NCI-H146 treated with DMSO at 0.1 percent for 48 hours (cell line): ENCODE measurements at regions not wholly inside any gene's neighbourhood (a gene's known extent, or its start where the extent isn't known, plus 50 kb on each side); places are given as distances from the start of the nearest gene placed in this dataset.

Source experiments
- DNase-seq: peaks from one replicate; lab custom pipeline; 2025; ENCODE audit not compliant: unreplicated experiment; lab: John Stamatoyannopoulos, UW

GRCh38 chr17:79360196-79360595 lies 250.7 kb downstream of the RBFOX3 start:
- no peak for DNase-seq

- no peak for DNase-seq
Measured at GRCh38 chr17:79356839-79357447, 253.9 kb downstream of the RBFOX3 start.

DNA sequence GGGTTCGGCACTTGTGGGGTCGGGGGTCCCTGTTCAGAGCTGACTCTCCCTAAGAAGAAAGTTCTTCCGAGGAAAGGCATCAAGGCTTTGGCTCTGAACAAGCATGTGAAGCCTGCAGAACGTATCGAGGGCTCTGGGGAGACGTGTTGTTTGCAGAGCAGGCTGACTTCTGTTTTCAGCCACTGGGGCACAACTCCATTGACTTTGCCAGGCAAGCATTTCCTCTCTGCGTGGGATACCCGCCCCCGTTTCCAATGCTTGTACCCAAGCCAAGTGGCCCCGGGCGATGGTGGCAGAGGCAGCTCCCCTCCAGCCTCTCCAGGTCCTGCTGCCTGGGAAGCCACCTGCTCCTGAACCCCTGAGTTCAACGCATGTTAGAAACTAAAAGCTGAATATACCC lies 255.7 kb downstream of the RBFOX3 start:
- DNase-seq = no peak

DNA sequence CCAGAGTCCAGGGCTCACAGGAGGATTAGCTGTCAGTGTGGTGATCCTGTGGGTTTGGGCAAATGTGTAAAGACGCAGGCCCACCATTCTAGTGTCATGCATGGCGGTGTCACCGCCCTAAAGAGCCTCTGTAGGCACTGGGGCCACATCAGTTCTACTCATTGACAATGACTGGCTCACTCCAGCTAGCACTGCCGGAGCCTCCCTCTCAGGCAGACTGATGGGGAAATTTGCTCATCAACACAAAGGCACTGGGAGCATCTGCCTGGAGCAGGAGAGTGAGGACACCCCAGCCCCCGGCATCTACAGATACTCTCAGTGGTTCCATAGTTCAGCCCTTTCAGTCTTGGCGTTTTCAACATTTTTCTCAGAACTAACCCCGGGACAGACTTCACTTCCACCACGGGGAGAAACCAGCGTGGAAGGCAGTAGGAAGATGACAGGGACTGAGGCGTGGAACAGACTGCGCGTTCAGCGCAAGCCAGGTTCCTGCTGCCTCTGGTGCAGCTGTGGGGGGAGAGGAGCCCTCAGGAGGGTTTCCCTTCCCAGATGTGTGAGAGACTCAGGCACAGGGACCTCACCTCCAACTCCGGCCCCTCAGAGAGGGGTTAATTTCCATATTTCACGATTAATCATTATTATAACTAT lies 256.6 kb downstream of the RBFOX3 start:
- no peak for DNase-seq

- DNase-seq = no peak
Measured at GRCh38 chr17:79353548-79353947, 257.3 kb downstream of the RBFOX3 start.

GRCh38 chr17:79353016-79353415 lies 257.8 kb downstream of the RBFOX3 start:
- DNase-seq = no peak

GRCh38 chr17:79350533-79350932 lies 260.3 kb downstream of the RBFOX3 start:
- DNase-seq = no peak

- DNase-seq = no peak
Measured at GRCh38 chr17:79349506-79350400, 261.1 kb downstream of the RBFOX3 start.

DNA sequence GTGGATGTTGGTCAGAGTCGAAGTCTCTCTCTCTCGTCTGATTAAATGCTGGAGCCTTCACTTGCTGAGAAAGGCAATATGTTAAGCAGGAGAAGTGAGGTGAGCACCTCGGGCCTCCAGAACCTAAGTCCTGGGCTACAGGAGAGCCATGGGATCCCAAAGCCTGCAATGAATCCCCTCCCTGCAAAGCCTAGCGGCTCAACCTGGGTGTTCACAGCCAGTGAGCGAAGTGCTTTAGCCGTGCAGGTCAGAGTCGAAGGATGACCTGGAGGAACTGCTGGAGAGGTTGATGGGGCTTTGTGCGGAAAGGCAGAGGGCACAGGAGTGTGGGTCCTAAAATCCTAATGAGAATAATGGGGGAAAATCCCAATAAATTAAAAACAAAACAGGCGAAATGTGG lies 267.8 kb downstream of the ENGASE start:
- no peak for DNase-seq

- DNase-seq = no peak
Measured at GRCh38 chr17:79341816-79342215, 267.2 kb downstream of the ENGASE start.

DNA sequence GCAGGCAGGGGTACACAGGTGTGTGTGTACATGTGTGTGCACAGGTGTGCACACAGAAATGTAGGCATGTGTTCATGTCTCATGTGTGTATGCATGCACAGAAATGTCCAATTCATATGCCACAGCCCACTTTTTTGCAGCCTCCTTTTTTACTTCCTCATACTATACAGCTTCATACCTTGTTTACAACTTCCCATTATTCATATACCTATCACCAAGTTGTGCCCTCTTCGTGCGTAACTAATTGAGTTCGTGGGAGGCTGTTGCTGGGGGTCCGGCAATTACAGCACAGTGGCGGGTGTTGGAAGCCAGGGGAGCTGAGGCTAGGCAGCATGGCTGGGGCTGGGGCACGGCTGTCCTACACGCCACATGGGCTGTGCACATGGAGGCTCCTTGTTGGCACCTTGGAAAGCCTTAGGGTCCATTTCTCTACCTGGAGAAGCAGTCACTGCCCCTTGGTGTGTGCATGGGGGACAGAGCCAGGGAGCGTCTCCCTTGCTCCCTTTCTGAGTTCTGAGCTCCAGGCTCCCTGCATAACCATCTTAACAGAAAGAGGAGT lies 266.7 kb downstream of the ENGASE start:
- DNase-seq = no peak

DNA sequence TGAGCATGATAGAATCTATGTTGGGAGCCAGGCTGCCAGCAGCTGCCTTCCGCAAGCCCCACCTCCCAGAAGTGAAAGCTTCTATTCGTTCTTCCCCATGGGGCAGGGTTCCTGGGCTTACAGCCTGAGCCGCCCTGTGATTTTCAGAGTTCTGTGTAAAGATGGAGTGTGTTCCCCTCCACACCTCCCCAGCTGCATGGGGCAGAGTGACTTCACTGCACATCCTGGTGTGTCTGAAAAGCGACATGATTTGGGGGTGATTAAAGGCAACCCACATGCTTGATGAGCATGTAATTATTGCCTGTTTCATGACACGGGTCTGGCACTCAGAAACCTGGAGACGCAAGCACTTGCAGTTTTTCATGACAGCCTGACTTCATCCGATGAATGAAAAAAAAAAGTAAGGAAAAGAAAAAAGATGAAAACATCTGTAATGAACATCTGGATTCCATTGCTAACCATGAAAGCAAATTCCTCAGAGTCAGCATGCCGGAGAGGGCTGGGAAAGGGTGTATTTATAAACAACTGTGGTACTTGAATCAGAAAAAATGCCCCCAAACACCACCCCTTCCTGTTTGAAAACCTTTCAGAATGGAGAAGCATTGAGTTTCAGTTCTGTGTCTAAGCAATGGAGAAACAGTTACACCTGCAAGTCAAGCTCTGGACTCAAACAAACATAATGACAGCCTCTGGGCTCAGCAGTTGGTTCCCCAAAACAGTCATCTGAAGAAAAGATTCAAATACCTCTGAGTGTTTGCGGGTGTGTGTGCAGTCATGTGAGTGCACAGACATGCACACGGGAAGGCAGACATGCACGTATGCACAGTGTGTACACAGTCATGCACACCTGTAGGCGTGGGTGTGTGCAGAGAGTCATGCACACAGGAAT lies 266.0 kb downstream of the ENGASE start:
- no peak for DNase-seq

DNA sequence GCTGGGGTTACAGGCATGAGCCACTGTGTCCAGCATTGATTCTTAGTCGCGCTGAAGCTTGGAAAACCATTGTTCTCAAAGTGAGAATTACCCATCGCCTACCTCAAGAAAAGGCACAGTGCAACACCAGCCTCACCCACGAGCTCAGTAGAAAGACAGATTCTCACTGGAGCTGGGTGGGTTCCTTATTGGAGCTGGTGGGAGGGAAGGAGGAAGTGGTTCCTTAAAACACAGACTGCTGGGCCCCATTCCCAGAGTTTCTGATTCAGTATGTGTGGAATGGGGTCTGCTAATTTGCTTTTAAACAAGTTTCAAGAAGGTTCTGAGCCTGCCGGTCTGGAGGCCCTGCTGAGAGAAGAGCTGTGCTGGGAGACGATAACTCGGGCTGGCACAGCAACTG lies 264.7 kb downstream of the ENGASE start:
- DNase-seq = no peak

- DNase-seq = no peak
Measured at GRCh38 chr17:79338604-79339003, 264.0 kb downstream of the ENGASE start.

- no peak for DNase-seq
Measured at GRCh38 chr17:79338152-79338551, 263.5 kb downstream of the ENGASE start.

- DNase-seq = no peak
Measured at GRCh38 chr17:79337053-79337452, 262.4 kb downstream of the ENGASE start.

DNA sequence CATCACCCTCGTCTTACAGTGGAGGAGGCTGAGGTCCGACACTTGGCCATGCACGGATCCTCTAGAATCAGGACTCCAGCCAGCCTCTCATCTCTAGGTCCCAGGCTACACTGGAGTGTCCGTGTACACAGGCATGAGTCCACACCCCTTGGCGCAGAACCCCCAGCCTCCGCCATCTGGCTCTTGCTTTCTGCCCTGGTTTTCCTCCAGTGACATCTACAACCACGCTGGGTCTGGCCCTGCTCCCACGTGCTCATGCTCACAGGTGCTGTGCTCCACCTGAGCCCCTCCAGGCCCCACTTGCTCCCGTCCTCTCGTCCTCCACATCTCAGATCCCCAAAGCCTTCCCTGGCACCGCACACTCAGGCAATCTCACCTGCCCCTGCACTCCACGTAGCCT lies 260.8 kb downstream of the ENGASE start:
- DNase-seq = no peak

GRCh38 chr17:79332011-79332554 lies 257.5 kb downstream of the ENGASE start:
- no peak for DNase-seq

GRCh38 chr17:79331492-79331891 lies 256.9 kb downstream of the ENGASE start:
- DNase-seq = no peak

DNA sequence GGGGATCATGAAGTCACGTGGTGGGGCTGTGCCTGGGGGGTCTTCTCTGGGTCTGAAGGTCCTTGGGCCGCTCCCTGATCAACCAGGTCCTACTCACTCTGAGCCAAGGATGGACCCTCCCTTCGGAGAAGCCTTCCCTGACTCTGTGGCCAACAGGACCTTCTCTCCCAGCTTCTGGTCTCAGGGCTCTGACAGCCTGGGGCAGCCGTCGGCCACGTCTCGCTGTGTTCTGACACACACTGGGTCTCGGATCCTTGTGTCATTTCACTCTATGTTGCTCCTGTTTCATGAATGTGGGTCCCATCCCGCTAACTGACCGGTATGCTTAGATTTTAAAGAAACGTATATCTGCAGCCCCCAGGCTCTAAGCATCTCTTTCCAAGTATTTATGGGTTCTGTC lies 256.1 kb downstream of the ENGASE start:
- no peak for DNase-seq
